Neural cell (in vitro differentiated cells): ENCODE measurements at regions not wholly inside any gene's neighbourhood (a gene's known extent, or its start where the extent isn't known, plus 50 kb on each side); places are given as distances from the start of the nearest gene placed in this dataset.

Source experiments
- H2AFZ ChIP-seq: fragments of 200-600, 300-800 bp; sonication (generic), shearing (Covaris generic); 2 replicates; pipeline ENCODE4 v1.6.0; 2014; ENCODE audit warnings: low read depth, mild to moderate bottlenecking, antibody characterized with exemption, low read length, moderate library complexity
- H3F3A ChIP-seq: fragments of 200-600 bp; shearing (Covaris generic); 2 replicates; pipeline ENCODE4 v1.6.1; 2016; ENCODE audit warnings: mild to moderate bottlenecking, moderate library complexity, mixed read lengths, antibody characterized with exemption, low read length; ENCODE audit not compliant: insufficient read depth, poor library complexity, severe bottlenecking
- H3K27ac ChIP-seq: fragments of 200-600, 300-800 bp; sonication (generic), shearing (Covaris generic); 2 replicates; pipeline ENCODE4 v1.5.1; 2014; ENCODE audit warnings: mild to moderate bottlenecking, low read length, moderate library complexity
- H3K27me3 ChIP-seq: fragments of 300-800, 200-600 bp; sonication (generic), shearing (Covaris generic); 2 replicates; pipeline ENCODE4 v1.6.0; 2014; ENCODE audit warnings: mild to moderate bottlenecking, low read depth, low read length, moderate library complexity; ENCODE audit not compliant: insufficient read depth
- H3K36me3 ChIP-seq: fragments of 300-800, 200-600 bp; sonication (generic), shearing (Covaris generic); 2 replicates; pipeline ENCODE4 v1.5.1; 2014; ENCODE audit warnings: mild to moderate bottlenecking, antibody characterized with exemption, low read length, moderate library complexity; ENCODE audit not compliant: insufficient read depth
- H3K4me2 ChIP-seq: fragments of 300-800, 200-600 bp; sonication (generic), shearing (Covaris generic); 2 replicates; pipeline ENCODE4 v1.6.0; 2014; ENCODE audit warnings: mild to moderate bottlenecking, low read length
- H3K4me3 ChIP-seq: fragments of 300-800, 200-600 bp; sonication (generic), shearing (Covaris generic); 2 replicates; pipeline ENCODE4 v1.5.1; 2014; ENCODE audit warnings: mild to moderate bottlenecking, low read length, moderate library complexity
- H3K79me2 ChIP-seq: fragments of 200-600 bp; shearing (Covaris generic); replicated peaks from 2 replicates; pipeline ENCODE4 v1.6.0; 2014; ENCODE audit warnings: mild to moderate bottlenecking, low read length, moderate library complexity; ENCODE audit not compliant: insufficient read depth
- H3K9ac ChIP-seq: fragments of 300-800, 200-600 bp; sonication (generic), shearing (Covaris generic); 2 replicates; pipeline ENCODE4 v1.6.1; 2016; ENCODE audit warnings: mild to moderate bottlenecking, low read length, mixed read lengths
- H3K9me2 ChIP-seq: fragments of 200-600 bp; shearing (Covaris generic); 2 replicates; pipeline ENCODE4 v1.6.1; 2016; ENCODE audit warnings: mild to moderate bottlenecking, low read length, mixed read lengths; ENCODE audit not compliant: insufficient read depth
- H3K9me3 ChIP-seq: fragments of 200-600, 300-800 bp; sonication (generic), shearing (Covaris generic); 2 replicates; pipeline ENCODE4 v1.6.1; 2016; ENCODE audit warnings: mild to moderate bottlenecking, mixed run types, low read length, moderate library complexity, mixed read lengths
- H4K20me1 ChIP-seq: fragments of 200-600 bp; shearing (Covaris generic); 2 replicates; pipeline ENCODE4 v1.6.1; 2016; ENCODE audit warnings: mild to moderate bottlenecking, mixed run types; ENCODE audit not compliant: insufficient read depth
- CTCF ChIP-seq: fragments of 450-650 bp; IDR thresholded peaks from 2 replicates; pipeline ENCODE4 v1.5.1; 2014; ENCODE audit warnings: antibody characterized with exemption, mild to moderate bottlenecking, moderate library complexity; ENCODE audit not compliant: poor library complexity, severe bottlenecking
- EP300 ChIP-seq: fragments of 450-650 bp; conservative IDR thresholded peaks from 2 replicates; pipeline ENCODE4 v1.6.1; 2014; ENCODE audit warnings: antibody characterized with exemption, mild to moderate bottlenecking, moderate library complexity; ENCODE audit not compliant: poor library complexity, severe bottlenecking
- EZH2 ChIP-seq: fragments of 200-600, 300-800 bp; shearing (Covaris generic), sonication (generic); IDR thresholded peaks from 2 replicates; pipeline ENCODE4 v1.6.1; 2014; ENCODE audit warnings: antibody characterized with exemption, low read length, borderline replicate concordance, mild to moderate bottlenecking; ENCODE audit not compliant: insufficient read depth, poor library complexity, severe bottlenecking
- MXI1 ChIP-seq: fragments of 450-650 bp; conservative IDR thresholded peaks from 2 replicates; pipeline ENCODE4 v1.6.1; 2014; ENCODE audit warnings: antibody characterized with exemption, mild to moderate bottlenecking; ENCODE audit not compliant: poor library complexity, severe bottlenecking
- POLR2AphosphoS5 ChIP-seq: IDR thresholded peaks from 2 replicates; pipeline ENCODE4 v1.6.1; 2012
- RAD21 ChIP-seq: fragments of 450-650 bp; conservative IDR thresholded peaks from 2 replicates; pipeline ENCODE4 v1.6.1; 2014; ENCODE audit warnings: antibody characterized with exemption, mild to moderate bottlenecking, moderate library complexity
- SMC3 ChIP-seq: fragments of 450-650 bp; conservative IDR thresholded peaks from 2 replicates; pipeline ENCODE4 v1.6.1; 2014; ENCODE audit warnings: antibody characterized with exemption, mild to moderate bottlenecking, moderate library complexity; ENCODE audit not compliant: poor library complexity
- TAF1 ChIP-seq: IDR thresholded peaks from 2 replicates; pipeline ENCODE4 v1.6.1; 2012; ENCODE audit warnings: low read depth
- TF ChIP-seq, protein P1 (sequence below): IDR thresholded peaks from 2 replicates; pipeline ENCODE4 v1.6.1; 2012; ENCODE audit warnings: borderline replicate concordance

DNA sequence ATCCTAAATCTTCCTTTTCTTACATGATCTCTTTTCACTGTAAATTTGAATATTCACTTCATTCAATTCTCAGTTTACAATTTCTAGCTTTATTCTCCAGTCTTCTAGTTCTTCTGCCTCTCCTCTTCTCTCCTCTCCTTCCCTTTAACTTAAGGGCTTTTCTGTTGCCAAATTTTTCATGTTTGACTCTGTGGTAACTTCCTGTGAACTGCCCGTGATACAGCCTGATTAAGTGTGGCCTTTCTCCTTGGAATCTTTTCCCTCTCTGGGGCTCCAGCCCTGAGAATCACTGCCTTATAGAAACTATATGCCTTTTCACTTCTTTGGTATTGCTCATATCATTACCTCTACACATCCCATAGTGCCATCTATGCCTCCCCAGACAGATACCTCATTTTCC is 1923.8 kb upstream of the CELF4 start:
- Histone ChIP-seq H3K4me2 (no peak overlapping the region), H3K4me3 (no peak overlapping the region), H4K20me1 (no peaks in the 10 kb centered on the region), H3K27me3 (no peaks in the 10 kb centered on the region), H3K79me2 (no peaks in the 10 kb centered on the region), H3K36me3 (no peaks in the 10 kb centered on the region), H3K9ac (no peak overlapping the region), H3K27ac (no peak overlapping the region), H2AFZ (no peak overlapping the region), H3K9me3 (no peaks in the 10 kb centered on the region), H3K9me2 (no peaks in the 10 kb centered on the region), H3F3A (no peaks in the 10 kb centered on the region)
- no peak for TF ChIP-seq MXI1
- no peak for TF ChIP-seq RAD21
- no peak for TF ChIP-seq CTCF
- TF ChIP-seq SMC3 = no peak
- no peak for TF ChIP-seq EP300

- Histone ChIP-seq H4K20me1 (no peaks in the 10 kb centered on the region), H3K27me3 (no peaks in the 10 kb centered on the region), H3K36me3 (no peaks in the 10 kb centered on the region), H3K79me2 (no peaks in the 10 kb centered on the region), H3K9ac (no peak overlapping the region), H3K4me3 (no peak overlapping the region), H3K4me2 (no peak overlapping the region), H3F3A (no peaks in the 10 kb centered on the region), H3K9me2 (no peaks in the 10 kb centered on the region), H2AFZ (no peak overlapping the region), H3K27ac (no peak overlapping the region), H3K9me3 (no peaks in the 10 kb centered on the region)
- TF ChIP-seq EZH2 = no peak
- no peak for TF ChIP-seq MXI1
- no peak for TF ChIP-seq RAD21
- TF ChIP-seq, protein P1, sequence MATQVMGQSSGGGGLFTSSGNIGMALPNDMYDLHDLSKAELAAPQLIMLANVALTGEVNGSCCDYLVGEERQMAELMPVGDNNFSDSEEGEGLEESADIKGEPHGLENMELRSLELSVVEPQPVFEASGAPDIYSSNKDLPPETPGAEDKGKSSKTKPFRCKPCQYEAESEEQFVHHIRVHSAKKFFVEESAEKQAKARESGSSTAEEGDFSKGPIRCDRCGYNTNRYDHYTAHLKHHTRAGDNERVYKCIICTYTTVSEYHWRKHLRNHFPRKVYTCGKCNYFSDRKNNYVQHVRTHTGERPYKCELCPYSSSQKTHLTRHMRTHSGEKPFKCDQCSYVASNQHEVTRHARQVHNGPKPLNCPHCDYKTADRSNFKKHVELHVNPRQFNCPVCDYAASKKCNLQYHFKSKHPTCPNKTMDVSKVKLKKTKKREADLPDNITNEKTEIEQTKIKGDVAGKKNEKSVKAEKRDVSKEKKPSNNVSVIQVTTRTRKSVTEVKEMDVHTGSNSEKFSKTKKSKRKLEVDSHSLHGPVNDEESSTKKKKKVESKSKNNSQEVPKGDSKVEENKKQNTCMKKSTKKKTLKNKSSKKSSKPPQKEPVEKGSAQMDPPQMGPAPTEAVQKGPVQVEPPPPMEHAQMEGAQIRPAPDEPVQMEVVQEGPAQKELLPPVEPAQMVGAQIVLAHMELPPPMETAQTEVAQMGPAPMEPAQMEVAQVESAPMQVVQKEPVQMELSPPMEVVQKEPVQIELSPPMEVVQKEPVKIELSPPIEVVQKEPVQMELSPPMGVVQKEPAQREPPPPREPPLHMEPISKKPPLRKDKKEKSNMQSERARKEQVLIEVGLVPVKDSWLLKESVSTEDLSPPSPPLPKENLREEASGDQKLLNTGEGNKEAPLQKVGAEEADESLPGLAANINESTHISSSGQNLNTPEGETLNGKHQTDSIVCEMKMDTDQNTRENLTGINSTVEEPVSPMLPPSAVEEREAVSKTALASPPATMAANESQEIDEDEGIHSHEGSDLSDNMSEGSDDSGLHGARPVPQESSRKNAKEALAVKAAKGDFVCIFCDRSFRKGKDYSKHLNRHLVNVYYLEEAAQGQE = no peak
- TF ChIP-seq SMC3 = no peak
- no peak for TF ChIP-seq POLR2AphosphoS5
- TF ChIP-seq TAF1 = no peak
- TF ChIP-seq EP300 = no peak
- no peak for TF ChIP-seq CTCF
Measured at GRCh38 chr18:39487932-39488331, 1922.3 kb upstream of the CELF4 start.
